GM21367 (cell line): ENCODE measurements at regions not wholly inside any gene's neighbourhood (a gene's known extent, or its start where the extent isn't known, plus 50 kb on each side); places are given as distances from the start of the nearest gene placed in this dataset.
"Not testable (repeated sequence)": the region's sequence is repeated elsewhere in the genome, so short reads cannot be mapped to it uniquely, and the experiment has no call there.

Experiments
- ATAC-seq: cut with Tn5 transposase; IDR thresholded peaks from one replicate; pipeline ENCODE4 v1.9.1; 2021; ENCODE audit not compliant: unreplicated experiment

GRCh38 chr1:188660572-188660971 is 1817.1 kb downstream of the BRINP3 start:
- no peak for ATAC-seq

- ATAC-seq = no peak
These were observed 1812.2 kb downstream of the BRINP3 start for GRCh38 chr1:188665477-188665876.

- ATAC-seq = no peak
These were observed 1809.6 kb downstream of the BRINP3 start for GRCh38 chr1:188668083-188668482.

- no peak for ATAC-seq
These were observed 1807.8 kb downstream of the BRINP3 start for GRCh38 chr1:188669728-188670382.

- no peak for ATAC-seq
These were observed 1806.8 kb downstream of the BRINP3 start for GRCh38 chr1:188670837-188671236.

- ATAC-seq = no peak
These were observed 1805.5 kb downstream of the BRINP3 start for GRCh38 chr1:188672153-188672552.

- no peak for ATAC-seq
These were observed 1788.1 kb downstream of the BRINP3 start for GRCh38 chr1:188689542-188689941.

- no peak for ATAC-seq
These were observed 1777.5 kb downstream of the BRINP3 start for GRCh38 chr1:188700116-188700515.

- no peak for ATAC-seq
These were observed 1770.9 kb downstream of the BRINP3 start for GRCh38 chr1:188706742-188707141.

GRCh38 chr1:188708795-188709535 is 1768.7 kb downstream of the BRINP3 start:
- ATAC-seq = no peak

- ATAC-seq = no peak
These were observed 1762.1 kb downstream of the BRINP3 start for GRCh38 chr1:188715566-188715965.

- no peak for ATAC-seq
These were observed 1757.9 kb downstream of the BRINP3 start for GRCh38 chr1:188719735-188720134.

GRCh38 chr1:188723332-188724020 is 1754.2 kb downstream of the BRINP3 start:
- ATAC-seq = no peak

- no peak for ATAC-seq
These were observed 1748.6 kb downstream of the BRINP3 start for GRCh38 chr1:188729039-188729438.

- no peak for ATAC-seq
These were observed 1742.1 kb downstream of the BRINP3 start for GRCh38 chr1:188735567-188735966.

GRCh38 chr1:188749275-188749674 is 1728.4 kb downstream of the BRINP3 start:
- not testable (repeated sequence) for ATAC-seq

- ATAC-seq = not testable (repeated sequence)
These were observed 1725.6 kb downstream of the BRINP3 start for GRCh38 chr1:188752027-188752426.

GRCh38 chr1:188757747-188758146 is 1719.9 kb downstream of the BRINP3 start:
- ATAC-seq = not testable (repeated sequence)

GRCh38 chr1:188761226-188761625 is 1716.4 kb downstream of the BRINP3 start:
- no peak for ATAC-seq

- no peak for ATAC-seq
These were observed 1715.4 kb downstream of the BRINP3 start for GRCh38 chr1:188762166-188762743.

GRCh38 chr1:188763541-188763940 is 1714.1 kb downstream of the BRINP3 start:
- ATAC-seq = no peak

- no peak for ATAC-seq
These were observed 1708.5 kb downstream of the BRINP3 start for GRCh38 chr1:188769181-188769580.
